Choroid plexus epithelial cell (primary cell): ENCODE measurements at regions not wholly inside any gene's neighbourhood (a gene's known extent, or its start where the extent isn't known, plus 50 kb on each side); places are given as distances from the start of the nearest gene placed in this dataset.

Experiments
- DNase-seq: peaks from one replicate; pipeline ENCODE4 v3.0.0-alpha.2; 2010; ENCODE audit warnings: low read depth
- H3K4me3 ChIP-seq: 2 replicates; pipeline ENCODE4 v1.5.1; 2011; ENCODE audit warnings: low read depth, mild to moderate bottlenecking, control low read depth, low read length, moderate library complexity
- CTCF ChIP-seq: conservative IDR thresholded peaks from 2 replicates; pipeline ENCODE4 v1.5.1; 2011; ENCODE audit warnings: low read depth, mild to moderate bottlenecking, control low read depth, inconsistent platforms, low read length, moderate library complexity

DNA sequence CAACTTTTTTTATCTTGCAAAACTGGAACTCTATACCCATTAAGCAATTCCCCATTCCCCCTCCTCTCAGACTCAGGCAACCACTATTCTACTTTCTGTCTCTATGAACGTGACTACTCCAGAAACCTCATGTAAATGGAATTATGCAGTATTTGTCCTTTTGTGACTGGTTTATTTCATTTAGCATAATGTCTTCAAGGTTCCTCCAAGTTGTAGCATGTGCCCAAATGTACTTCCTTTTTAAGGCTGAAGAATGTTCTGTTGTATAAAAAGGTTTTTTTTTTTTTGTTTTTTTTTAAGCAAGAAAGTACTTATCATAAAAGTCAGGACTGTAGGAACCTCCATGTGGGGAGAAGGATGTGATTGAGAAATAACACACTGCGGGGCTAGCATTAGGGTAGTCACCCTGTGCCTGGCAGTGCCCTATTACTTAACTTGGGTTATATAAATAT is 145.3 kb upstream of the FOXN2 start:
- peak; percentile 29 for DNase-seq
- TF ChIP-seq CTCF = no peak
- no peak overlapping the region for H3K4me3 ChIP-seq

- no peak for TF ChIP-seq CTCF
These were observed 144.2 kb upstream of the FOXN2 start for GRCh38 chr2:48170281-48170680.

GRCh38 chr2:48173141-48173540 is 141.3 kb upstream of the FOXN2 start:
- no peak for TF ChIP-seq CTCF
- H3K4me3 ChIP-seq = no peak overlapping the region
- DNase-seq = no peak

More at GRCh38 chr2:48170281-48170680, 144.2 kb upstream of the FOXN2 start:
- no peak overlapping the region for H3K4me3 ChIP-seq
- no peak for DNase-seq

DNA sequence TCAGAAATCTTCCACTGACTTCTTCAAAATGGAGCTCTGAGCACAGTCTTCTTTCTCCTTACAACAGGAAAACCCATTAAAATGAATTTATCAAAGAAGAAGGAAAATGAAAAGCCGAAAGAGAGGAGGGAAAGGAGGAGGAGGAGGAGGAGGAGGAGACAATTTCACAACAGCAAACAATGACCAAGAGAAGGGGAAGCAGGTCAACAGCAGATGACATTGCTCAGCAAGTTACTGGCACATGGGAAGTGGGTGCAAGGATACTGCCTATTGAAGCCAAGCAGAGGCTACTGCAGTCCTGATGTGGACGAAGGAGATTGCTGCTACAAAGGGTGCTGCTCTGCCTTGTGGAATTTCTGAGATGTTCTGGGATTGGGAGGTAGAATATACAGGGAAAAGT is 140.0 kb upstream of the FOXN2 start:
- no peak for TF ChIP-seq CTCF
- H3K4me3 ChIP-seq = no peak overlapping the region
- DNase-seq = no peak

DNA sequence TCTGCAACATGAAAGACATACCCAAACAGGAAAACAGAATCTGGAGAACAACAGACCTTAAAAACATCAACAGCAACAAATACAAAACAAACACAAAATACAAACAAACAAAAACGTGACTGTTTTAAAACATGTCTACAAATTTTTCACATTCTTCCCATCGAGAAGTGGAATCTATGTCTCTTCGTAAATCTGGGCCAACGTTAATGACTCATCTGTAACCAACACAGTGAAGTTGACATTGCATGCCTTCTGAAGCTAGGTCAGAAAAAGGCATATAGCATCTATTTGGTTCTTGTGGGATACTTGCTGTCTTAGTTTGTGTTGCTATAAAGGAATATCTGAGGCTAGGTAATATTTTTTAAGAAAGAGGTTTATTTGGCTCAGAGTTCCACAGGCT is 139.2 kb upstream of the FOXN2 start:
- no peak overlapping the region for H3K4me3 ChIP-seq
- DNase-seq = peak; percentile 88
- no peak for TF ChIP-seq CTCF

DNA sequence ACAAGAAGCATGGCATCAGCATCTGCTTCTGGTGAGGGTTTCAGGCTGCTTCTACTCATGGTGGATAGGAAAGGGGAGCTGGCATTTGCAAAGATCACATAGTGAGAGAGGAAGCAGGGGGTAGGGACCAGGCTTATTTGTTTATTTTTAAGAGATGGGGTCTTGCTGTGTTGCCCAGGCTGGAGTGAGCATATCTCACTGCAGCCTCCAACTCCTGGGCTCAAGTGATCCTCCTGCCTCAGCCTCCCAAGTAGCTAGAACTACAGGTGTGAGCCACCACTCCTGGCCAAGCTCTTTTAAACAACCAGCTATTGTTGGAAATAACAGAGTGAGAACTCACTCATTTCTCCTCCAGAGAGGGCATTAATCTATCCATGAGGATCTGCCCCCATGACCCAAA is 138.8 kb upstream of the FOXN2 start:
- TF ChIP-seq CTCF = no peak
- no peak for DNase-seq
- H3K4me3 ChIP-seq = no peak overlapping the region

DNA sequence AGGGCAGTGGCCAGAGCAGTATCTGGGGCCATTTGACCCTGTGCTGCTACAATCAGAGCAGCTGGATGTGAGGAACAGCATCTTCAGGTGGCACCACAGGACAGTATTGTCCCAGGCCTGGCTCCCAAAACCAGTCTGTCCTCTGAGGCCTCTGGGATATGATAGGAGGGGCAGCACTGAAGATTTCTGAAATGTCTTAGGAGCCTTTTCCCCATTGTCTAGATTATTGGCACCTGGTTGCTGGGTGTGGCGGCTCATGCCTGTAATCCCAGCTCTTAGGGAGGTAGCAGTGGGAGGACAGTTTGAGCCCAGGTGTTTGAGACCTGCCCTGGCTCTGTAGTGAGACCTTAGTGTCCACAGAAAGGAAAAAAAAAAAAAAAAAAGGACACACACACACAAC is 137.6 kb upstream of the FOXN2 start:
- no peak overlapping the region for H3K4me3 ChIP-seq
- no peak for TF ChIP-seq CTCF
- no peak for DNase-seq
